ENCODE measurements at regions not wholly inside any gene's neighbourhood (a gene's known extent, or its start where the extent isn't known, plus 50 kb on each side); places are given as distances from the start of the nearest gene placed in this dataset.

DNA sequence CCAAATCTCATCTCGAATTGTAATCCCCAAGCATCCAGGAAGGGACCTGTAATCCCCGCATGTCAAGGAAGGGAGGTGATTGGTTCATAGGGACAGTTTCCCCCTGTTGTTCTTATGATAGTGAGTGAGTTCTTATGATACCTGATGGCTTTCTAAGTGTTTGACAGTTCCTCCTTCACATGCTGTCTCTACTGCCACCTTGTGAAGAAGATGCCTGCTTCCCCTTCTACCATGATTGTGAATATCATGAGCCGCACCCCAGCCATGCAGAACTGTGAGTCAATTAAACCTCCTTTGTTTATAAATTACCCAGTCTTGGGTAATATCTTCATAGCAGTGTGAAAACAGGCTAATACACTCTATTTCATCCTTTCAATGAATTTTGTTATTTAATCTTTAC, 446.7 kb downstream of the RNF144A start:
- TF ChIP-seq POLR2A (IDR thresholded peaks at IDR 0.05), result no peak
- TF ChIP-seq, protein P1, sequence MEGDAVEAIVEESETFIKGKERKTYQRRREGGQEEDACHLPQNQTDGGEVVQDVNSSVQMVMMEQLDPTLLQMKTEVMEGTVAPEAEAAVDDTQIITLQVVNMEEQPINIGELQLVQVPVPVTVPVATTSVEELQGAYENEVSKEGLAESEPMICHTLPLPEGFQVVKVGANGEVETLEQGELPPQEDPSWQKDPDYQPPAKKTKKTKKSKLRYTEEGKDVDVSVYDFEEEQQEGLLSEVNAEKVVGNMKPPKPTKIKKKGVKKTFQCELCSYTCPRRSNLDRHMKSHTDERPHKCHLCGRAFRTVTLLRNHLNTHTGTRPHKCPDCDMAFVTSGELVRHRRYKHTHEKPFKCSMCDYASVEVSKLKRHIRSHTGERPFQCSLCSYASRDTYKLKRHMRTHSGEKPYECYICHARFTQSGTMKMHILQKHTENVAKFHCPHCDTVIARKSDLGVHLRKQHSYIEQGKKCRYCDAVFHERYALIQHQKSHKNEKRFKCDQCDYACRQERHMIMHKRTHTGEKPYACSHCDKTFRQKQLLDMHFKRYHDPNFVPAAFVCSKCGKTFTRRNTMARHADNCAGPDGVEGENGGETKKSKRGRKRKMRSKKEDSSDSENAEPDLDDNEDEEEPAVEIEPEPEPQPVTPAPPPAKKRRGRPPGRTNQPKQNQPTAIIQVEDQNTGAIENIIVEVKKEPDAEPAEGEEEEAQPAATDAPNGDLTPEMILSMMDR (IDR thresholded peaks at IDR 0.05), result peak in 1 of 6 experiments; percentile 11
- no peaks in the 10 kb centered on the region for H3K36me3 ChIP-seq
- H3K27me3 ChIP-seq, result no peaks in the 10 kb centered on the region
- peaks cover 0 to 7% (median 0%) of the 10 kb centered on the region in 3 donors for H3K9me3 ChIP-seq
- H3K27ac ChIP-seq, result no peak overlapping the region
- WGBS, 2 donors, result 51 to 80% methylated on average over 3 of the region's 3 CpGs
- no peak overlapping the region for H3K4me3 ChIP-seq
- intact Hi-C loops (cut with DNase I), result no loop called here
- H3K4me1 ChIP-seq, result no peaks in the 10 kb centered on the region
- DNase-seq, result no peak

DNA sequence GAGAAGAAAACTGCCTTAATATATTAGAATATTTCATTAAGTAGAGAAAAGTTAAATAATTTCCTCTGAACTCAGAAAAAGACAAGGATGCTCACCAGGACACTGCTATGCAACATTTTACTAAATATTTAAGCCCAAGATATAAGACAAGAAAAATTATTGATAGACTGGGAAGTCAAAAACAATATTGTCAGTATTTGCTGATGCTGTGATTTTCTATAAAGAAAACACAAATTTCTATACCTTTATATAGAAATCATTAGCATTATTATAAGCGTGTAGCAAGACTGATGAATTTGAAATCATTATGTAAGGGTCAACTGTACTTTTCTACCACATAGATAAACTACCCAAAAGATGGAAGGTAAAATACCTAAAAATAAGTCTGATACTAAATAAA, 451.0 kb downstream of the RNF144A start:
- WGBS, 2 donors, result 92 to 100% methylated on average over 1 of the region's 1 CpG
- Histone ChIP-seq H3K27ac (no peak overlapping the region), H3K27me3 (no peaks in the 10 kb centered on the region), H3K4me3 (no peak overlapping the region), H3K9me3 (peaks cover 0 to 7% (median 0%) of the 10 kb centered on the region in 3 donors), H3K4me1 (no peaks in the 10 kb centered on the region), H3K36me3 (no peaks in the 10 kb centered on the region)
- DNase-seq, result no peak
- TF ChIP-seq POLR2A (IDR thresholded peaks at IDR 0.05), result no peak
- TF ChIP-seq, protein P1 (IDR thresholded peaks at IDR 0.05), result no peak
- intact Hi-C loops (cut with DNase I), result no loop called here

DNA sequence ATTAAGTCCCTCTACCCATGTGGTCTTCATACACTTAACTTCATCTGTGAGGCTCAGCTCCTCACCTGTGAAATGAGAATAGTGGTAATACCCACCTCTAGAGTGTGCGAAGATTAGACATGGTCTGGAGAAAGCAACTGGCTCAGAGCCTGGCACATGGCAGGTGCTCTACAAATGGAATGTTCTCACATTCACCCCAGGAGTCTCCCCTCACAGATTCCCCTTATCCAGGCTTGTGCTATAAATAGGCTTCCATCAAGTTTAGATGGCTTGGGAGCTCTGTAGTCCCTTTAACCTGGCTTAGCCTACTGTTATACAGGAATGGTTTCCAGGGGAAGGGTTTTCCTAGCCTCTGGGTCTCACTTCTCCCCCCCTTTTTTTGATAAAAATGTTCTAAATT, 455.9 kb downstream of the RNF144A start:
- H3K36me3 ChIP-seq, result no peaks in the 10 kb centered on the region
- 91 to 93% methylated on average over 1 of the region's 1 CpG for WGBS, 2 donors
- intact Hi-C loops (cut with DNase I), result no loop called here
- no peak overlapping the region for H3K27ac ChIP-seq
- H3K9me3 ChIP-seq, result peaks cover 0 to 6% (median 0%) of the 10 kb centered on the region in 3 donors
- peaks cover 0 to 6% (median 0%) of the 10 kb centered on the region in 3 donors for H3K4me1 ChIP-seq
- H3K4me3 ChIP-seq, result no peak overlapping the region
- no peak for DNase-seq
- no peak for TF ChIP-seq POLR2A (IDR thresholded peaks at IDR 0.05)
- TF ChIP-seq, protein P1 (IDR thresholded peaks at IDR 0.05), result no peak
- H3K27me3 ChIP-seq, result no peaks in the 10 kb centered on the region

GRCh38 chr2:7375901-7376300, 458.7 kb downstream of the RNF144A start:
- no peak for DNase-seq
- intact Hi-C loops (cut with DNase I), result no loop called here
- Histone ChIP-seq H3K9me3 (no peaks in the 10 kb centered on the region), H3K4me1 (peaks cover 0 to 12% (median 0%) of the 10 kb centered on the region in 3 donors), H3K4me3 (no peak overlapping the region), H3K27me3 (no peaks in the 10 kb centered on the region), H3K27ac (no peak overlapping the region), H3K36me3 (no peaks in the 10 kb centered on the region)
- TF ChIP-seq POLR2A (IDR thresholded peaks at IDR 0.05), result no peak

GRCh38 chr2:7377916-7378569, 460.8 kb downstream of the RNF144A start:
- intact Hi-C loops (cut with DNase I), result no loop called here
- no peak for TF ChIP-seq POLR2A (IDR thresholded peaks at IDR 0.05)
- TF ChIP-seq, protein P1 (IDR thresholded peaks at IDR 0.05), result peak in 1 of 6 experiments; percentile 17

More at GRCh38 chr2:7377916-7378569, 460.8 kb downstream of the RNF144A start:
- WGBS, 2 donors, result 27 to 28% methylated on average over 5 to 9 of the region's 12 CpGs
- Histone ChIP-seq H3K27me3 (peaks cover 0 to 4% (median 0%) of the 10 kb centered on the region in 4 donors), H3K27ac (no peak overlapping the region), H3K4me3 (no peak overlapping the region), H3K4me1 (peaks cover 0 to 12% (median 0%) of the 10 kb centered on the region in 3 donors), H3K9me3 (no peaks in the 10 kb centered on the region), H3K36me3 (no peaks in the 10 kb centered on the region)
- DNase-seq, result no peak
